IMR-90 (cell line): ENCODE measurements at regions not wholly inside any gene's neighbourhood (a gene's known extent, or its start where the extent isn't known, plus 50 kb on each side); places are given as distances from the start of the nearest gene placed in this dataset.

ENCODE experiments used
- ATAC-seq: fragments of 200-7000 bp; cut with Tn5 transposase; 2 replicates; pipeline ENCODE4 v1.9.1; 2020; ENCODE audit warnings: low read depth, mild to moderate bottlenecking, moderate library complexity
- BruUV-seq: library from RNA; stranded (reverse); fragments of 400-500 nt; replicated peaks from 2 replicates; lab custom pipeline; 2021; lab: Mats Ljungman, UMichigan
- CTCF ChIA-PET: fragments of 300-600 bp; formaldehyde crosslinking; extraction: SDS; loops from one replicate; lab custom pipeline; 2021; ENCODE audit warnings: antibody characterized with exemption; lab: Yijun Ruan, JAX
- POLR2A ChIA-PET: fragments of 300-600 bp; sonication (Branson Sonifier 250); formaldehyde crosslinking; loops from one replicate; lab custom pipeline; 2022; ENCODE audit warnings: antibody characterized with exemption; ENCODE audit not compliant: unreplicated experiment; lab: Charles Lee
- DNase-seq: peaks from one replicate; pipeline ENCODE4 v3.0.0; 2013
- H2AFZ ChIP-seq: replicated peaks from 2 replicates; pipeline ENCODE3; 2013; ENCODE audit warnings: low read length, mild to moderate bottlenecking; ENCODE audit not compliant: poor library complexity
- H2AK5ac ChIP-seq: 2 replicates; pipeline ENCODE4 v1.6.1; 2013; ENCODE audit warnings: low read depth, low read length, inconsistent platforms
- H2AK9ac ChIP-seq: replicated peaks from 2 replicates; pipeline ENCODE3; 2013; ENCODE audit warnings: mild to moderate bottlenecking, low read depth, low read length, moderate library complexity; ENCODE audit not compliant: poor library complexity
- H2BK120ac ChIP-seq: 2 replicates; pipeline ENCODE4 v1.6.1; 2013; ENCODE audit warnings: low read depth, low read length, inconsistent platforms
- H2BK15ac ChIP-seq: 3 replicates; pipeline ENCODE4 v1.6.1; 2013; ENCODE audit warnings: low read depth, low read length, inconsistent platforms
- H2BK20ac ChIP-seq: 2 replicates; pipeline ENCODE4 v1.6.1; 2013; ENCODE audit warnings: low read depth, mild to moderate bottlenecking, inconsistent platforms, low read length, moderate library complexity
- H2BK5ac ChIP-seq: 2 replicates; pipeline ENCODE4 v1.6.1; 2013; ENCODE audit warnings: mild to moderate bottlenecking, low read depth, low read length, inconsistent platforms; ENCODE audit not compliant: poor library complexity, severe bottlenecking
- H3K14ac ChIP-seq: replicated peaks from 2 replicates; pipeline ENCODE4 v1.6.1; 2013; ENCODE audit warnings: low read depth, low read length, inconsistent platforms
- H3K18ac ChIP-seq: 2 replicates; pipeline ENCODE4 v1.6.1; 2013; ENCODE audit warnings: low read depth, low read length, control low read depth
- H3K23ac ChIP-seq: 2 replicates; pipeline ENCODE4 v1.6.1; 2013; ENCODE audit warnings: low read depth, low read length, inconsistent platforms
- H3K27ac ChIP-seq: 2 replicates; pipeline ENCODE4 v1.5.1; 2013; ENCODE audit warnings: mild to moderate bottlenecking, control low read depth, low read length; ENCODE audit not compliant: insufficient read depth
- H3K27me3 ChIP-seq: 2 replicates; pipeline ENCODE4 v1.6.1; 2013; ENCODE audit warnings: low read length; ENCODE audit not compliant: control insufficient read depth, insufficient read depth
- H3K36me3 ChIP-seq: 2 replicates; pipeline ENCODE4 v1.6.1; 2013; ENCODE audit warnings: low read length, mixed read lengths; ENCODE audit not compliant: control insufficient read depth, insufficient read depth
- H3K4ac ChIP-seq: 2 replicates; pipeline ENCODE4 v1.6.1; 2013; ENCODE audit warnings: low read depth, low read length, inconsistent platforms
- H3K4me1 ChIP-seq: 2 replicates; pipeline ENCODE4 v1.6.1; 2013; ENCODE audit warnings: low read length, mixed read lengths; ENCODE audit not compliant: control insufficient read depth, insufficient read depth
- H3K4me2 ChIP-seq: 2 replicates; pipeline ENCODE4 v1.6.1; 2013; ENCODE audit warnings: low read depth, mild to moderate bottlenecking, control low read depth, low read length, moderate library complexity
- H3K4me3 ChIP-seq: 2 replicates; pipeline ENCODE4 v1.5.1; 2013; ENCODE audit warnings: low read depth, mild to moderate bottlenecking, control low read depth, low read length, moderate library complexity; ENCODE audit not compliant: insufficient read depth
- H3K56ac ChIP-seq: 2 replicates; pipeline ENCODE4 v1.6.1; 2013; ENCODE audit warnings: low read length, inconsistent platforms; ENCODE audit not compliant: insufficient read depth; ENCODE audit errors: extremely low read depth
- H3K79me1 ChIP-seq, 2 experiments: 2 replicates each; pipeline ENCODE4 v1.6.1; 2013; ENCODE audit warnings: low read length in 2 of 2, inconsistent platforms in 1 of 2, low read depth in 1 of 2
- H3K9ac ChIP-seq: 2 replicates; pipeline ENCODE4 v1.6.1; 2013; ENCODE audit warnings: low read depth, low read length, control low read depth
- H3K9me1 ChIP-seq: 2 replicates; pipeline ENCODE4 v1.6.1; 2013; ENCODE audit warnings: low read length, inconsistent platforms; ENCODE audit not compliant: insufficient read depth
- H3K9me3 ChIP-seq: 2 replicates; pipeline ENCODE4 v1.6.1; 2013; ENCODE audit warnings: low read length; ENCODE audit not compliant: control insufficient read depth, insufficient read depth
- H4K20me1 ChIP-seq: 2 replicates; pipeline ENCODE4 v1.6.1; 2013; ENCODE audit warnings: low read length, inconsistent platforms; ENCODE audit not compliant: insufficient read depth
- H4K5ac ChIP-seq: 2 replicates; pipeline ENCODE4 v1.6.1; 2013; ENCODE audit warnings: mild to moderate bottlenecking, low read depth, low read length, control low read depth
- H4K8ac ChIP-seq, 2 experiments: 2 replicates each; pipeline ENCODE4 v1.6.1; 2013; ENCODE audit warnings: low read depth in 2 of 2, low read length in 2 of 2, control low read depth in 1 of 2, inconsistent platforms in 1 of 2
- H4K91ac ChIP-seq: 2 replicates; pipeline ENCODE4 v1.6.1; 2013; ENCODE audit warnings: low read depth, low read length, inconsistent platforms; ENCODE audit not compliant: insufficient read depth
- BHLHE40 ChIP-seq: fragments of 150-350 bp; IDR thresholded peaks from 2 replicates; pipeline ENCODE4 v1.6.1; 2016; ENCODE audit warnings: mild to moderate bottlenecking, low read depth, low read length
- CEBPB ChIP-seq: IDR thresholded peaks from 2 replicates; pipeline ENCODE4 v1.6.1; 2012; ENCODE audit warnings: low read depth, low read length, improper control_type of control experiment
- CHD1 ChIP-seq: IDR thresholded peaks from 2 replicates; pipeline ENCODE4 v1.6.1; 2012; ENCODE audit warnings: low read depth, low read length, improper control_type of control experiment
- CTCF ChIP-seq: conservative IDR thresholded peaks from 2 replicates; pipeline ENCODE4 v1.5.1; 2012; ENCODE audit warnings: mild to moderate bottlenecking, low read depth, low read length, improper control_type of control experiment
- FOS ChIP-seq: fragments of 150-350 bp; IDR thresholded peaks from 2 replicates; pipeline ENCODE4 v1.6.1; 2016; ENCODE audit warnings: low read depth, low read length
- MAFK ChIP-seq: IDR thresholded peaks from 2 replicates; pipeline ENCODE4 v1.6.1; 2012; ENCODE audit warnings: low read depth, low read length, improper control_type of control experiment
- MAZ ChIP-seq: IDR thresholded peaks from 2 replicates; pipeline ENCODE4 v1.6.1; 2012; ENCODE audit warnings: low read depth, mild to moderate bottlenecking, low read length, improper control_type of control experiment, moderate library complexity, borderline replicate concordance
- MXI1 ChIP-seq: IDR thresholded peaks from 2 replicates; pipeline ENCODE4 v1.6.1; 2012; ENCODE audit warnings: low read depth, mild to moderate bottlenecking, low read length, moderate library complexity, borderline replicate concordance
- NFE2L2 ChIP-seq: fragments of 150-350 bp; IDR thresholded peaks from 2 replicates; pipeline ENCODE4 v1.6.1; 2016; ENCODE audit warnings: low read depth, mild to moderate bottlenecking, low read length
- POLR2A ChIP-seq: IDR thresholded peaks from 2 replicates; pipeline ENCODE4 v1.6.1; 2012; ENCODE audit warnings: mild to moderate bottlenecking, low read depth, low read length
- RAD21 ChIP-seq: IDR thresholded peaks from 2 replicates; pipeline ENCODE4 v1.6.1; 2012; ENCODE audit warnings: low read length, improper control_type of control experiment
- RCOR1 ChIP-seq: IDR thresholded peaks from 2 replicates; pipeline ENCODE4 v1.6.1; 2012; ENCODE audit warnings: mild to moderate bottlenecking, low read length, improper control_type of control experiment; ENCODE audit not compliant: insufficient replicate concordance
- RFX5 ChIP-seq: IDR thresholded peaks from 2 replicates; pipeline ENCODE4 v1.8.0; 2012; ENCODE audit warnings: low read depth, mild to moderate bottlenecking, low read length, moderate library complexity
- SMC3 ChIP-seq: fragments of 150-350 bp; IDR thresholded peaks from 2 replicates; pipeline ENCODE4 v1.6.1; 2016; ENCODE audit warnings: low read depth, mild to moderate bottlenecking, antibody characterized with exemption, low read length, moderate library complexity
- USF2 ChIP-seq: fragments of 150-350 bp; IDR thresholded peaks from 2 replicates; pipeline ENCODE4 v1.6.1; 2017; ENCODE audit warnings: mild to moderate bottlenecking, antibody characterized with exemption, low read length, low read depth
- WGBS, 2 experiments: methylation state at CpG; one replicate each; pipeline versions ENCODE4 v1.1.5 to v1.1.7; 2013; ENCODE audit warnings: missing lambda C conversion rate in 2 of 2; ENCODE audit not compliant: insufficient read length in 1 of 2; ENCODE audit errors: extremely low coverage in 2 of 2; 5-methylcytosine and 5-hydroxymethylcytosine counted together
- dilution Hi-C: fragments of 300-500 bp; cut with HindIII; formaldehyde crosslinking; loops from one replicate; pipeline ENCODE4 v1.14.3; 2018; ENCODE audit warnings: low sequenced_read_pairs; ENCODE audit not compliant: unreplicated experiment
- in situ Hi-C: fragments of 300-500 bp; cut with MboI; formaldehyde crosslinking; loops from 3 replicates; pipeline ENCODE4 v1.14.3; 2019; ENCODE audit warnings: low sequenced_read_pairs, inconsistent platforms, mixed read lengths
- intact Hi-C: fragments of 100-400 bp; cut with micrococcal nuclease; formaldehyde crosslinking; loops from 2 replicates; pipeline ENCODE4 v1.10.0; 2022
- TF ChIP-seq, protein P1 (sequence below): fragments of 150-350 bp; IDR thresholded peaks from 2 replicates; pipeline ENCODE4 v1.6.1; 2016; ENCODE audit warnings: low read depth, mild to moderate bottlenecking, low read length, moderate library complexity, borderline replicate concordance

GRCh38 chr3:193901007-193901406 lies 234.9 kb upstream of the HES1 start:
- Histone ChIP-seq H3K4me1 (no peaks in the 10 kb centered on the region), H3K4me3 (no peak overlapping the region), H2AFZ (no peak overlapping the region), H3K56ac (no peak overlapping the region), H3K14ac (no peak overlapping the region), H4K5ac (no peak overlapping the region), H2BK5ac (no peak overlapping the region), H3K36me3 (no peaks in the 10 kb centered on the region), H3K4ac (no peak overlapping the region), H2BK20ac (no peak overlapping the region), H2AK5ac (no peak overlapping the region), H3K9me3 (no peaks in the 10 kb centered on the region), H3K23ac (no peak overlapping the region), H3K79me1 (no peaks in the 10 kb centered on the region), H2BK120ac (no peak overlapping the region), H4K8ac (no peak overlapping the region), H3K9ac (no peak overlapping the region), H3K18ac (no peak overlapping the region), H3K9me1 (no peaks in the 10 kb centered on the region), H3K27ac (no peak overlapping the region), H4K20me1 (no peaks in the 10 kb centered on the region), H2AK9ac (no peak overlapping the region), H3K27me3 (peaks cover 54% of the 10 kb centered on the region), H2BK15ac (no peak overlapping the region), H4K91ac (no peak overlapping the region), H3K4me2 (no peak overlapping the region)
- TF ChIP-seq FOS (no peak), POLR2A (no peak), CEBPB (no peak), CTCF (no peak), MAZ (no peak), USF2 (no peak), NFE2L2 (no peak), RAD21 (no peak), RFX5 (no peak), BHLHE40 (no peak), MAFK (no peak), SMC3 (no peak), CHD1 (no peak), RCOR1 (no peak), MXI1 (no peak)
- TF ChIP-seq, protein P1, sequence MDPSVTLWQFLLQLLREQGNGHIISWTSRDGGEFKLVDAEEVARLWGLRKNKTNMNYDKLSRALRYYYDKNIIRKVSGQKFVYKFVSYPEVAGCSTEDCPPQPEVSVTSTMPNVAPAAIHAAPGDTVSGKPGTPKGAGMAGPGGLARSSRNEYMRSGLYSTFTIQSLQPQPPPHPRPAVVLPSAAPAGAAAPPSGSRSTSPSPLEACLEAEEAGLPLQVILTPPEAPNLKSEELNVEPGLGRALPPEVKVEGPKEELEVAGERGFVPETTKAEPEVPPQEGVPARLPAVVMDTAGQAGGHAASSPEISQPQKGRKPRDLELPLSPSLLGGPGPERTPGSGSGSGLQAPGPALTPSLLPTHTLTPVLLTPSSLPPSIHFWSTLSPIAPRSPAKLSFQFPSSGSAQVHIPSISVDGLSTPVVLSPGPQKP: no peak
- intact Hi-C loops (no loop called here), dilution Hi-C loops (no loop called here), in situ Hi-C loops (no loop called here)
- POLR2A ChIA-PET: no interaction called here
- DNase-seq (no peak), ATAC-seq (no peak)
- BruUV-seq: no TSS peak
- CTCF ChIA-PET: no interaction called here
- no CpG with 5 or more reads among the region's 1 CpG for WGBS, 2 experiments
